GM12878 (cell line): ENCODE measurements at regions not wholly inside any gene's neighbourhood (a gene's known extent, or its start where the extent isn't known, plus 50 kb on each side); places are given as distances from the start of the nearest gene placed in this dataset.

Experiments used
- CBX5 ChIP-seq: sonication (generic); IDR thresholded peaks from 2 replicates; pipeline ENCODE4 v1.6.1; 2016; ENCODE audit warnings: low read depth, moderate library complexity, mild to moderate bottlenecking, inconsistent platforms
- DPF2 ChIP-seq: fragments of 450-650 bp; IDR thresholded peaks from 2 replicates; pipeline ENCODE4 v1.6.1; 2017; ENCODE audit warnings: mild to moderate bottlenecking
- EZH2 ChIP-seq: IDR thresholded peaks from 2 replicates; pipeline ENCODE4 v1.6.1; 2012; ENCODE audit warnings: low read depth, mild to moderate bottlenecking, control low read depth, inconsistent platforms, low read length, borderline replicate concordance; ENCODE audit not compliant: control insufficient read depth
- POLR2A ChIP-seq: IDR thresholded peaks from 2 replicates; pipeline ENCODE4 v1.6.1; 2011; ENCODE audit warnings: low read depth, mild to moderate bottlenecking, low read length
- RBBP5 ChIP-seq: fragments of 200-600 bp; sonication (generic); conservative IDR thresholded peaks from 2 replicates; pipeline ENCODE4 v1.6.1; 2016
- SIX5 ChIP-seq: IDR thresholded peaks from 2 replicates; pipeline ENCODE4 v1.6.1; 2011; ENCODE audit warnings: mild to moderate bottlenecking, low read depth, low read length, moderate library complexity; ENCODE audit not compliant: severe bottlenecking
- TF ChIP-seq, protein P1 (sequence below), 3 experiments: IDR thresholded peaks in 2 of 3; conservative IDR thresholded peaks in 1 of 3; 2 replicates each; pipeline ENCODE4 v1.5.1; 2011; ENCODE audit warnings: low read depth in 3 of 3, low read length in 3 of 3, mild to moderate bottlenecking in 3 of 3, control low read depth in 2 of 3, moderate library complexity in 2 of 3, inconsistent platforms in 1 of 3, mixed read lengths in 1 of 3; ENCODE audit not compliant: control insufficient read depth in 2 of 3, insufficient read depth in 1 of 3; ENCODE audit errors: extremely low read depth in 1 of 3
- TF ChIP-seq, protein P2 (sequence below): fragments of 450-650 bp; IDR thresholded peaks from 2 replicates; pipeline ENCODE4 v1.6.1; 2017; ENCODE audit warnings: antibody characterized with exemption, mild to moderate bottlenecking, moderate library complexity
- TF ChIP-seq, protein P3 (sequence below): IDR thresholded peaks from 2 replicates; pipeline ENCODE4 v1.6.1; 2012; ENCODE audit warnings: low read depth, low read length, improper control_type of control experiment
- TF ChIP-seq, protein P4 (sequence below): IDR thresholded peaks from 2 replicates; pipeline ENCODE4 v1.6.1; 2011; ENCODE audit warnings: low read depth, mild to moderate bottlenecking, low read length, moderate library complexity, borderline replicate concordance; ENCODE audit errors: extremely low read depth

DNA sequence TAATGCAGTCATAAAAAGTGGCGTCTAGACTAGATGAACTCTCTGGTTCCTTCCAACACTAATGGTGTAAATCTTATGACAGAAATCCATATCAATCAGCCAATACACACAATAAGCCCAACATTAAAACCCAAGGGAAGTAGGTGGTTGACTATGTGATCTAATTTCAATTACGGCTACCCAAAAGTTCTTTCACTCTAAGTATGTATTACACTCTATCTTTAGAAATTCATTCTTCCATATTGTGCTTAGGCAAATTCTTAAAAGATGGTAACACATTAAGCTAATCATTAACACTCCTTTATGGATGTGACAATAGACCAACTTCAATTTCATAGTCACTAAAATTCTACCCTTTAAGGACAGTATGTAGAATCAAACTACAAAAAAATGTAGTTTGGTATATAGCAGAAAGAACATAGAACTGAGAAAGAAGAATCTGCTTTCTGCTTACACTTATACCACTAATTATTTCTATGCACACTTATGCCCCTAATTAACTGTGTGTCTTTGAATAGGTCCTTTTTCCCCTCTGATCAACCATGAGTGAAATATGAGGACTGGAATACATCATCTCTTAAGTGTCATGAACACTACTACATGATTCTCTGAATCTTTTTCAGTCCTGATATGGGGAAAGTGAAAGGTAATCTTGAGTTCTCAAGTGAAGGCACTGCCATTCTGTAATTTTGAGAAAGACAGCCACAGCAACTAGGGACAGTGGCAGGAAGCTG lies 557.6 kb downstream of the IGSF11 start:
- TF ChIP-seq EZH2 (no peak), SIX5 (no peak), DPF2 (peak; percentile 64), RBBP5 (no peak), CBX5 (no peak), POLR2A (no peak)
- TF ChIP-seq, protein P1, sequence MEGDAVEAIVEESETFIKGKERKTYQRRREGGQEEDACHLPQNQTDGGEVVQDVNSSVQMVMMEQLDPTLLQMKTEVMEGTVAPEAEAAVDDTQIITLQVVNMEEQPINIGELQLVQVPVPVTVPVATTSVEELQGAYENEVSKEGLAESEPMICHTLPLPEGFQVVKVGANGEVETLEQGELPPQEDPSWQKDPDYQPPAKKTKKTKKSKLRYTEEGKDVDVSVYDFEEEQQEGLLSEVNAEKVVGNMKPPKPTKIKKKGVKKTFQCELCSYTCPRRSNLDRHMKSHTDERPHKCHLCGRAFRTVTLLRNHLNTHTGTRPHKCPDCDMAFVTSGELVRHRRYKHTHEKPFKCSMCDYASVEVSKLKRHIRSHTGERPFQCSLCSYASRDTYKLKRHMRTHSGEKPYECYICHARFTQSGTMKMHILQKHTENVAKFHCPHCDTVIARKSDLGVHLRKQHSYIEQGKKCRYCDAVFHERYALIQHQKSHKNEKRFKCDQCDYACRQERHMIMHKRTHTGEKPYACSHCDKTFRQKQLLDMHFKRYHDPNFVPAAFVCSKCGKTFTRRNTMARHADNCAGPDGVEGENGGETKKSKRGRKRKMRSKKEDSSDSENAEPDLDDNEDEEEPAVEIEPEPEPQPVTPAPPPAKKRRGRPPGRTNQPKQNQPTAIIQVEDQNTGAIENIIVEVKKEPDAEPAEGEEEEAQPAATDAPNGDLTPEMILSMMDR (IDR thresholded peaks at IDR 0.05 in 2 of 3, conservative IDR thresholded peaks at IDR 0.05 in 1 of 3; ENCODE audit: control insufficient read depth in 2 of 3, extremely low read depth in 1 of 3, insufficient read depth in 1 of 3, low read depth in 3 of 3, low read length in 3 of 3) = no peak
- TF ChIP-seq, protein P2, sequence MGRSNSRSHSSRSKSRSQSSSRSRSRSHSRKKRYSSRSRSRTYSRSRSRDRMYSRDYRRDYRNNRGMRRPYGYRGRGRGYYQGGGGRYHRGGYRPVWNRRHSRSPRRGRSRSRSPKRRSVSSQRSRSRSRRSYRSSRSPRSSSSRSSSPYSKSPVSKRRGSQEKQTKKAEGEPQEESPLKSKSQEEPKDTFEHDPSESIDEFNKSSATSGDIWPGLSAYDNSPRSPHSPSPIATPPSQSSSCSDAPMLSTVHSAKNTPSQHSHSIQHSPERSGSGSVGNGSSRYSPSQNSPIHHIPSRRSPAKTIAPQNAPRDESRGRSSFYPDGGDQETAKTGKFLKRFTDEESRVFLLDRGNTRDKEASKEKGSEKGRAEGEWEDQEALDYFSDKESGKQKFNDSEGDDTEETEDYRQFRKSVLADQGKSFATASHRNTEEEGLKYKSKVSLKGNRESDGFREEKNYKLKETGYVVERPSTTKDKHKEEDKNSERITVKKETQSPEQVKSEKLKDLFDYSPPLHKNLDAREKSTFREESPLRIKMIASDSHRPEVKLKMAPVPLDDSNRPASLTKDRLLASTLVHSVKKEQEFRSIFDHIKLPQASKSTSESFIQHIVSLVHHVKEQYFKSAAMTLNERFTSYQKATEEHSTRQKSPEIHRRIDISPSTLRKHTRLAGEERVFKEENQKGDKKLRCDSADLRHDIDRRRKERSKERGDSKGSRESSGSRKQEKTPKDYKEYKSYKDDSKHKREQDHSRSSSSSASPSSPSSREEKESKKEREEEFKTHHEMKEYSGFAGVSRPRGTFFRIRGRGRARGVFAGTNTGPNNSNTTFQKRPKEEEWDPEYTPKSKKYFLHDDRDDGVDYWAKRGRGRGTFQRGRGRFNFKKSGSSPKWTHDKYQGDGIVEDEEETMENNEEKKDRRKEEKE = no peak
- TF ChIP-seq, protein P3, sequence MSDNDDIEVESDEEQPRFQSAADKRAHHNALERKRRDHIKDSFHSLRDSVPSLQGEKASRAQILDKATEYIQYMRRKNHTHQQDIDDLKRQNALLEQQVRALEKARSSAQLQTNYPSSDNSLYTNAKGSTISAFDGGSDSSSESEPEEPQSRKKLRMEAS = no peak
- TF ChIP-seq, protein P4, sequence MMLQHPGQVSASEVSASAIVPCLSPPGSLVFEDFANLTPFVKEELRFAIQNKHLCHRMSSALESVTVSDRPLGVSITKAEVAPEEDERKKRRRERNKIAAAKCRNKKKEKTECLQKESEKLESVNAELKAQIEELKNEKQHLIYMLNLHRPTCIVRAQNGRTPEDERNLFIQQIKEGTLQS = no peak
